ENCODE measurements at regions not wholly inside any gene's neighbourhood (a gene's known extent, or its start where the extent isn't known, plus 50 kb on each side); places are given as distances from the start of the nearest gene placed in this dataset.

DNA sequence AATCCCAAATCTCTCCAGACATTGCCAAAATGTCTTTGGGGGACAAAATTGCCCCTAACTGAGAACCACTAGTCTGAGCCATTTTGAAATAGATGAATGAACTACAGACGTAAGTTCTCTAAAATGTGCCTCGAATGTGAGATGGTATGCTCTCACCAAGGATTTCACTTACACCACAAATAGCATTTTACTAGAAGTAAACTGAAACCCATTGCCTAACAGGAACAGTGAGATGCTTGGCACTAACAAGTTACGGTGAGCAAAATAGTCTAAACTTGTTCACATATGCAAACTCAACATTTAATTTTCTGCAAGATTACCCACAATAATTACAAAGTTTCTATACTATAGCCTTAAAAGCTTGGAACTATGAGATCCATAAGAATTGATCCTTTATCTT, 343.6 kb upstream of the ESRRG start:
- no peak for DNase-seq
- H3K27ac ChIP-seq, result no peak overlapping the region
- H3K36me3 ChIP-seq, result no peaks in the 10 kb centered on the region
- no peaks in the 10 kb centered on the region for H3K4me1 ChIP-seq
- H3K4me3 ChIP-seq, result no peak overlapping the region
- H3K9me3 ChIP-seq, result no peaks in the 10 kb centered on the region
- no peak for TF ChIP-seq POLR2A (IDR thresholded peaks at IDR 0.05)
- TF ChIP-seq, protein P1, sequence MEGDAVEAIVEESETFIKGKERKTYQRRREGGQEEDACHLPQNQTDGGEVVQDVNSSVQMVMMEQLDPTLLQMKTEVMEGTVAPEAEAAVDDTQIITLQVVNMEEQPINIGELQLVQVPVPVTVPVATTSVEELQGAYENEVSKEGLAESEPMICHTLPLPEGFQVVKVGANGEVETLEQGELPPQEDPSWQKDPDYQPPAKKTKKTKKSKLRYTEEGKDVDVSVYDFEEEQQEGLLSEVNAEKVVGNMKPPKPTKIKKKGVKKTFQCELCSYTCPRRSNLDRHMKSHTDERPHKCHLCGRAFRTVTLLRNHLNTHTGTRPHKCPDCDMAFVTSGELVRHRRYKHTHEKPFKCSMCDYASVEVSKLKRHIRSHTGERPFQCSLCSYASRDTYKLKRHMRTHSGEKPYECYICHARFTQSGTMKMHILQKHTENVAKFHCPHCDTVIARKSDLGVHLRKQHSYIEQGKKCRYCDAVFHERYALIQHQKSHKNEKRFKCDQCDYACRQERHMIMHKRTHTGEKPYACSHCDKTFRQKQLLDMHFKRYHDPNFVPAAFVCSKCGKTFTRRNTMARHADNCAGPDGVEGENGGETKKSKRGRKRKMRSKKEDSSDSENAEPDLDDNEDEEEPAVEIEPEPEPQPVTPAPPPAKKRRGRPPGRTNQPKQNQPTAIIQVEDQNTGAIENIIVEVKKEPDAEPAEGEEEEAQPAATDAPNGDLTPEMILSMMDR (IDR thresholded peaks at IDR 0.05), result no peak
- H3K27me3 ChIP-seq, result no peaks in the 10 kb centered on the region

DNA sequence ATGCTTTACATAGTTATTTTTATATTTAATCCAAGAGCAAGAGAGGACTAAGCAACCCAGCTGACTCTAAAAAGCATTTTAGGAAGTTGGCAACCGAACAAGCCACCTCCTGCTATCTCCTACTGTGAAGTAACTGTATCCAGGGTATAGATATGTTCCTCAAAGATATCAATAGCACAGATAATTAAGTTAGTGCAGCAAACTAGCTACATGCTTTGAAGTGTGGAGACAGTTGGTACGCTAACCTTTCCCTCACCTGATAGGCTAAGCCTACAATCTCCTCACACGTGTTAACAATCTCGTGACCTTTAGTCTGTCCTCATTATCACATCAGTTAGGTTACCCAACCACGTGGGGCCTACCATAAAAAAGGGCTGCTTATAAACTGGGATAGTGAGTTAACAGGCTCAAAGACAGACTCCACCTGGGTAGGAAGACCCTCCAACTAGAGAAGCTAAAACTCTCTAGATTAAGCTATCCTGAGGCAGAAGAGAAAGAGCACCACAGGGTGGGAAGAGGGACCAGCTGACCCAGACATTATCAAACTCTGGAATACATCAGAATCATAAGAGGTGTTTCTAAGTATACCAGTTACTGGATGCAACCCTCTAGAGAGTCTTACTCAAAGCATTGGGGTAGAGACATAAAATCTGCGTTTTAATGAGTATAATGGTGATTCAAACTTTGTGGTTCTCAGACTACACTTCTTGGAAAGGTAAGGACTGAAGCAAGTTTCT, 340.1 kb upstream of the ESRRG start:
- H3K27ac ChIP-seq, result no peak overlapping the region
- no peaks in the 10 kb centered on the region for H3K9me3 ChIP-seq
- H3K4me1 ChIP-seq, result no peaks in the 10 kb centered on the region
- DNase-seq, result peak in 1 of 3 donors; percentile 69
- H3K27me3 ChIP-seq, result no peaks in the 10 kb centered on the region
- H3K36me3 ChIP-seq, result no peaks in the 10 kb centered on the region
- H3K4me3 ChIP-seq, result no peak overlapping the region
- no peak for TF ChIP-seq POLR2A (IDR thresholded peaks at IDR 0.05)
- TF ChIP-seq, protein P1 (IDR thresholded peaks at IDR 0.05), result no peak

DNA sequence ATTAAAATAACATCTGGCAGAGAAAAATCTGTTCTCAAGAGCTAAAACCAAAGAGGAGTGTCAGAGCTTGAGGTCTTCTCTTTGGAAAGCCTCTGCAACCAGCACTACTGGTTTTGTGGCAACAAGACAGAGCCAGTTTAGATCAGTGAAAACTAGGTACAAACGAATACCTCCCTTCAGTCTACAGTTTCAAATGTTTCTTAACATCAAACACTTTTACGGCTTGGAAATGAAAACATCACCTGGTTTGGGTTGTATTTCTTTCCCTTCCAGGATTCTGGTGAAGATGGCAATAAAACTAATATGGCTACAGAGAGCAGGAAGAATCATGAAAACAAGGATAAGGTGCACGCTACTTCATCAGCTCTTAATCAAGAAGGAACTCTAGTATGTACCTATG, 339.4 kb upstream of the ESRRG start:
- H3K36me3 ChIP-seq, result no peaks in the 10 kb centered on the region
- no peak overlapping the region for H3K4me3 ChIP-seq
- DNase-seq, result no peak
- TF ChIP-seq, protein P1 (IDR thresholded peaks at IDR 0.05), result no peak
- TF ChIP-seq POLR2A (IDR thresholded peaks at IDR 0.05), result no peak
- H3K27ac ChIP-seq, result no peak overlapping the region
- no peaks in the 10 kb centered on the region for H3K9me3 ChIP-seq
- no peaks in the 10 kb centered on the region for H3K27me3 ChIP-seq
- H3K4me1 ChIP-seq, result no peaks in the 10 kb centered on the region

DNA sequence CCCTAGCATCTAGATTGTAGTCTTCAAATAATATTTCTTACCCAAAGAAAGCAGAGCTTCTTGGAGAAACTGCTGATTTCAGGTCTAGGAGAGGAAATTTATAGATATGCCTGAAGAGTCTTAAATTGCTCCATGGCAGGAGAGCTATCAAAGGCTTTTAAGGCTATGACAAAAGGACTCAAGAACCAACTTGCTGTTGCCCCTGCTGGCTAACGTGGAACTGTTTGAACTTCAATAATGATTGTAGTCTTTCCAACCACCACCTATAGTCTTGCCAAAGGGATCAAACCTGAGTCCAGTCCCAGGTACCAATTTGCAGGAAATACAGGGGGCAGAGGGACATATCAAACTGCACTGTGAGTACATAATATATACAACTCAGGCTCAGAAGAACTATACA, 336.2 kb upstream of the ESRRG start:
- DNase-seq, result no peak
- Histone ChIP-seq H3K4me1 (no peaks in the 10 kb centered on the region), H3K27ac (no peak overlapping the region), H3K4me3 (no peak overlapping the region), H3K9me3 (no peaks in the 10 kb centered on the region), H3K27me3 (no peaks in the 10 kb centered on the region), H3K36me3 (no peaks in the 10 kb centered on the region)
- TF ChIP-seq, protein P1 (IDR thresholded peaks at IDR 0.05), result no peak
- no peak for TF ChIP-seq POLR2A (IDR thresholded peaks at IDR 0.05)

DNA sequence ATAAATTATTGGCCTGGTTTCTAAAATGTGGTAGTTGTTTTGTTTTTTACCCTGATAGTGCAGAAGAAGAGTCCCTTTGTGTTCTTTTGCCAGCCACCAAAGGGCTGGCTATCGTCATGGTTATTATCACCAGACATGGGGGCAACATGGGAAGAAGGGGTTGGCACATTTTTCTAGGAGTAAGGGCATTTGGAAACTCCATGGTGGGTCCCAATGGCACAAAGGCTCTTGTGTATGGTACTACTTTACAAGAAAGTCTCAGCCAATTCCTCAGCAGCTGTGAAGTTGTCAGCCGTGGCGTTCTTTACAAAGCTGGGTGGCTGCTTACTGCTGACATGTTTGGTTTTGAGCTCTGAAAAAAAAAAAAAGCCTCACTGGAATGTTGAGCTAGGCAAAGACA, 330.4 kb upstream of the ESRRG start:
- Histone ChIP-seq H3K27me3 (no peaks in the 10 kb centered on the region), H3K4me3 (no peak overlapping the region), H3K27ac (no peak overlapping the region), H3K9me3 (no peaks in the 10 kb centered on the region), H3K4me1 (no peaks in the 10 kb centered on the region), H3K36me3 (no peaks in the 10 kb centered on the region)
- TF ChIP-seq POLR2A (IDR thresholded peaks at IDR 0.05), result no peak
- TF ChIP-seq, protein P1 (IDR thresholded peaks at IDR 0.05), result no peak
- no peak for DNase-seq

DNA sequence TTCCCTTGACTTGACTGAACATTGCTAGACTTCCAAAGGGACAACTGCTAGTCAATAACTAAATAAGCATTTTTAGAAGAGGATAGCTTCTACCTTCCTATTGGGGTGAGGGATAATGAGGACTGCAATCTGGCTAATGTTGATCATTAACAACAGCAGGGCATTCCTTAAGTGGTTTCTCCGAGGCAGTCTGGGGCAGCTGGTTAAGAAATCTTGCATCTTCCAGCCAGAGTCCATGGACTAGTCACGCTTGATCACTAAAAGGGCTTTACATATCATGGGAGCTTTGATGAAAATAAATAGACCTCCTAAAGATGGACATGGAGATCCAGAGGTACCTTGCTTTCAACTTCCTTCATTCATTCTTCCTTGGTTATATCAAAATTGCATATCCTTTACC, 329.4 kb upstream of the ESRRG start:
- TF ChIP-seq POLR2A (IDR thresholded peaks at IDR 0.05), result no peak
- TF ChIP-seq, protein P1 (IDR thresholded peaks at IDR 0.05), result no peak
- no peaks in the 10 kb centered on the region for H3K36me3 ChIP-seq
- no peak overlapping the region for H3K4me3 ChIP-seq
- H3K27ac ChIP-seq, result no peak overlapping the region
- no peaks in the 10 kb centered on the region for H3K27me3 ChIP-seq
- no peaks in the 10 kb centered on the region for H3K9me3 ChIP-seq
- no peak for DNase-seq
- no peaks in the 10 kb centered on the region for H3K4me1 ChIP-seq
